ENCODE measurements at regions not wholly inside any gene's neighbourhood (a gene's known extent, or its start where the extent isn't known, plus 50 kb on each side); places are given as distances from the start of the nearest gene placed in this dataset.

- Mint-ChIP-seq H3K9me3 (no peaks in the 10 kb centered on the region), H3K36me3 (ENCODE audit: insufficient read depth in 1 of 3, low read depth in 3 of 3) (no peaks in the 10 kb centered on the region), H3K4me3 (no peak overlapping the region), H3K27ac (no peak overlapping the region; a peak in 1 of 7 replicates), H3K4me1 (peaks cover 5 to 11% of the 10 kb centered on the region in 2 experiments), H3K27me3 (ENCODE audit: low read depth) (no peaks in the 10 kb centered on the region; the same call in 1 of the 2 replicates)
- H3K27me3 ChIP-seq (ENCODE audit: insufficient read depth, low read length): no peaks in the 10 kb centered on the region
- no peak overlapping the region for H2AFZ ChIP-seq (ENCODE audit: low read length)
- H2BK12ac ChIP-seq (ENCODE audit: insufficient read length, low read depth, low read length): no peak overlapping the region
- H2BK15ac ChIP-seq (ENCODE audit: low read depth, low read length): no peak overlapping the region
- H3K4me1 ChIP-seq (ENCODE audit: insufficient read depth, low read length): no peaks in the 10 kb centered on the region
- H4K91ac ChIP-seq (ENCODE audit: insufficient read length, low read depth, low read length): no peak overlapping the region
- no peak overlapping the region for H3K23ac ChIP-seq (ENCODE audit: insufficient read length, low read depth, low read length)
- H3T11ph ChIP-seq (ENCODE audit: low read length): no peak overlapping the region
- no peak for TF ChIP-seq CTCF (conservative IDR thresholded peaks at IDR 0.05)
- no peak overlapping the region for H3K4me2 ChIP-seq (ENCODE audit: insufficient read depth, insufficient read length, low read length)
- no peaks in the 10 kb centered on the region for H4K20me1 ChIP-seq (ENCODE audit: control insufficient read depth, insufficient read depth, insufficient read length)
- WGBS (ENCODE audit: extremely low coverage, insufficient read length, low lambda C conversion rate): 100% methylated on average over 1 of the region's 5 CpGs
- no peak overlapping the region for H2BK20ac ChIP-seq (ENCODE audit: low read depth, low read length, poor library complexity, severe bottlenecking)
- no peaks in the 10 kb centered on the region for H3K23me2 ChIP-seq (ENCODE audit: insufficient read length, low read depth, low read length, poor library complexity, severe bottlenecking)
- no peak overlapping the region for H3K18ac ChIP-seq (ENCODE audit: insufficient read length, low read depth, low read length)
- no peak overlapping the region for H3K4ac ChIP-seq (ENCODE audit: low read depth, low read length)
- H3K79me1 ChIP-seq (ENCODE audit: insufficient read depth, low read depth, low read length, poor library complexity, severe bottlenecking): no peaks in the 10 kb centered on the region
- H2BK5ac ChIP-seq (ENCODE audit: insufficient read length, low read length): no peak overlapping the region
- no peaks in the 10 kb centered on the region for H3K79me2 ChIP-seq (ENCODE audit: insufficient read depth, low read length)
- no peak overlapping the region for H2BK120ac ChIP-seq (ENCODE audit: low read depth, low read length, poor library complexity, severe bottlenecking)
- H3K9me3 ChIP-seq (ENCODE audit: control insufficient read depth, low read depth, low read length): no peaks in the 10 kb centered on the region
- no peak overlapping the region for H4K8ac ChIP-seq (replicated peaks; ENCODE audit: insufficient read length, low read depth, low read length)
- H2AK5ac ChIP-seq (ENCODE audit: insufficient read length, low read length): no peak overlapping the region
- no peak overlapping the region for H3K56ac ChIP-seq (ENCODE audit: insufficient read length, low read depth, low read length)
- H4K5ac ChIP-seq (ENCODE audit: insufficient read length, low read depth, low read length): no peak overlapping the region
- DNase-seq: no peak
- H3K27ac ChIP-seq (ENCODE audit: insufficient read length, low read depth, low read length): no peak overlapping the region
- H3K14ac ChIP-seq (ENCODE audit: insufficient read depth, low read length): no peak overlapping the region
- no peak overlapping the region for H3K9ac ChIP-seq (ENCODE audit: extremely low read depth, insufficient read length, low read length)
Observed at GRCh38 chr3:17847156-17847555, 104.7 kb upstream of the TBC1D5 start.
